Psoas muscle (tissue), 7 donors: ENCODE measurements at regions not wholly inside any gene's neighbourhood (a gene's known extent, or its start where the extent isn't known, plus 50 kb on each side); places are given as distances from the start of the nearest gene placed in this dataset.

Experiments used
- ATAC-seq, 4 donors: fragments of 200-7000 bp; cut with Tn5 transposase; one replicate each; pipeline ENCODE4 v1.9.1; 2020; ENCODE audit warnings: moderate library complexity in 3 of 4, mild to moderate bottlenecking in 2 of 4
- DNase-seq, 2 donors: peaks; one replicate each; pipeline ENCODE4 v3.0.0-alpha.2; 2020
- H3K27ac ChIP-seq: fragments of 200-600 bp; one replicate; pipeline ENCODE4 v1.8.0; 2022
- H3K27me3 ChIP-seq, 3 donors: fragments of 200-600 bp in 1 of 3; one replicate each; pipeline versions ENCODE4 v1.6.1 to v1.8.0; 2013 to 2022; ENCODE audit warnings: low read length in 2 of 3, mild to moderate bottlenecking in 2 of 3, moderate library complexity in 1 of 3; ENCODE audit not compliant: insufficient read depth in 3 of 3
- H3K36me3 ChIP-seq, 2 donors: fragments of 200-600 bp in 1 of 2; one replicate each; pipeline versions ENCODE4 v1.6.1 to v1.8.0; 2013 to 2022; ENCODE audit warnings: low read depth in 1 of 2, mild to moderate bottlenecking in 1 of 2, moderate library complexity in 1 of 2; ENCODE audit not compliant: insufficient read depth in 1 of 2
- H3K4me1 ChIP-seq: fragments of 200-600 bp; one replicate; pipeline ENCODE4 v1.8.0; 2022
- H3K4me3 ChIP-seq: fragments of 200-600 bp; one replicate; pipeline ENCODE4 v1.8.0; 2022; ENCODE audit warnings: mild to moderate bottlenecking
- H3K9me3 ChIP-seq: fragments of 200-600 bp; one replicate; pipeline ENCODE4 v1.8.0; 2022
- CTCF ChIP-seq: fragments of 200-600 bp; IDR thresholded peaks from one replicate; pipeline ENCODE4 v1.8.0; 2022; ENCODE audit warnings: antibody characterized with exemption
- WGBS, 3 donors: extraction: QIAGEN DNeasy Blood & Tissue Kit; methylation state at CpG; one replicate each; pipeline versions ENCODE4 v1.1.6 to v1.1.7; 2013; 5-methylcytosine and 5-hydroxymethylcytosine counted together
- intact Hi-C, 2 donors: fragments of 100-400 bp; cut with DNase I; formaldehyde crosslinking; loops; one replicate each; pipeline versions ENCODE4 v1.11.0 to v1.14.2; 2022
- donor health status: healthy with polysubstance abuse.
- donor health status: DM: no; HTN: no; CAD: no; lungs with moderate emphysema.
- donor health status: Bipolar disorder and iron deficiency.
- donor health status: healthy.
- donor health status: DM: yes; HTN: yes; CAD: no.
- donor health status: DM: no; HTN: no; CAD: no.
- donor health status: DM: yes; HTN: yes; CAD: no.

GRCh38 chr5:73296772-73297171, 123.8 kb downstream of the TMEM174 start:
- intact Hi-C loops, result loop anchor here in 1 of 2 donors (2.0 kb wide), 1 partner anchor 80 kb away; no protein-coding TSS in a partner anchor
- 30 to 51% (median 43%) methylated on average over 4 of the region's 4 CpGs for WGBS, 3 donors

DNA sequence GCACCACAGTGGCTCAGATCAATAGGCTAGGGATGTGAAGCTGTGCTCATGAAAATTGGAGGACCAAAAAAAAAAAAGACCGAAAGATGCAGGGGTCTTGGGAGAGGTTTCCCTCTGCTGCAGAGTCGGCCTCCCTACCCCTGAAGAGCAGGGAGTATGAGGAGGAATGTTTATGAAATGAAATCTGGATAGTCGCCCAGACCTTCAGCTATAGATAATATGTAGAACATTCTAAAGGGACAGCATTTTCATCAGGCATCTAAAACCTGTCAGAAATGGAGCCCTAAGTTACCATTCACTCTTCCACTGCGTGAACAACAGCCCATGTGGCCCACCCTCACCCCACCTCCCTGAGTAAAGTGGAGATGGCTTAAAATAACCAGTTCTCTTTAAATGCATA, 122.9 kb downstream of the TMEM174 start:
- no peak for ATAC-seq
- H3K9me3 ChIP-seq, result no peaks in the 10 kb centered on the region
- no peaks in the 10 kb centered on the region for H3K36me3 ChIP-seq
- peaks cover 16% of the 10 kb centered on the region for H3K4me1 ChIP-seq
- intact Hi-C loops, result loop anchor here in 1 of 2 donors (2.0 kb wide), 1 partner anchor 79 kb away; no protein-coding TSS in a partner anchor
- no peak overlapping the region for H3K27ac ChIP-seq
- WGBS, 3 donors, result 38 to 54% (median 45%) methylated on average over 4 of the region's 4 CpGs
- peaks cover 2 to 61% (median 29%) of the 10 kb centered on the region in 3 donors for H3K27me3 ChIP-seq
- DNase-seq, result no peak
- TF ChIP-seq CTCF, result no peak
- H3K4me3 ChIP-seq, result no peak overlapping the region

More at GRCh38 chr5:73296772-73297171, 123.8 kb downstream of the TMEM174 start:
- H3K4me3 ChIP-seq, result no peak overlapping the region
- TF ChIP-seq CTCF, result no peak
- no peak overlapping the region for H3K27ac ChIP-seq
- peaks cover 16% of the 10 kb centered on the region for H3K4me1 ChIP-seq
- H3K36me3 ChIP-seq, result no peaks in the 10 kb centered on the region
- H3K9me3 ChIP-seq, result no peaks in the 10 kb centered on the region
- DNase-seq (no peak), ATAC-seq (no peak)
- H3K27me3 ChIP-seq, result peaks cover 2 to 64% (median 38%) of the 10 kb centered on the region in 3 donors

- H3K36me3 ChIP-seq, result no peaks in the 10 kb centered on the region
- H3K27me3 ChIP-seq, result peaks cover 2 to 56% (median 26%) of the 10 kb centered on the region in 3 donors
- DNase-seq, result no peak
- peaks cover 16% of the 10 kb centered on the region for H3K4me1 ChIP-seq
- no peaks in the 10 kb centered on the region for H3K9me3 ChIP-seq
- no peak overlapping the region for H3K27ac ChIP-seq
- no peak overlapping the region for H3K4me3 ChIP-seq
- peak; percentile 24 for TF ChIP-seq CTCF
- intact Hi-C loops, result no loop called here
- ATAC-seq, result peak in 1 of 4 donors; percentile 40
- 67 to 78% (median 77%) methylated on average over 2 of the region's 2 CpGs for WGBS, 3 donors
Observed at GRCh38 chr5:73295447-73295846, 122.5 kb downstream of the TMEM174 start.

- Histone ChIP-seq H3K4me3 (no peak overlapping the region), H3K4me1 (no peaks in the 10 kb centered on the region), H3K36me3 (no peaks in the 10 kb centered on the region), H3K9me3 (no peaks in the 10 kb centered on the region), H3K27me3 (peaks cover 2 to 36% (median 13%) of the 10 kb centered on the region in 3 donors), H3K27ac (no peak overlapping the region)
- ATAC-seq (no peak), DNase-seq (no peak)
- 55 to 77% (median 69%) methylated on average over 7 of the region's 7 CpGs for WGBS, 3 donors
- intact Hi-C loops, result no loop called here
- no peak for TF ChIP-seq CTCF
Observed at GRCh38 chr5:73292816-73293459, 119.9 kb downstream of the TMEM174 start.
